Astrocyte of the spinal cord (primary cell): ENCODE measurements at regions not wholly inside any gene's neighbourhood (a gene's known extent, or its start where the extent isn't known, plus 50 kb on each side); places are given as distances from the start of the nearest gene placed in this dataset.
"Not testable (repeated sequence)": the region's sequence is repeated elsewhere in the genome, so short reads cannot be mapped to it uniquely, and the experiment has no call there.

Source experiments
- DNase-seq: peaks from one replicate; pipeline ENCODE4 v3.0.0; 2011; ENCODE audit warnings: low read depth, low spot score
- H3K4me3 ChIP-seq: 2 replicates; pipeline ENCODE4 v1.5.1; 2011; ENCODE audit warnings: low read depth, mild to moderate bottlenecking, low read length, moderate library complexity
- in situ Hi-C: cut with HindIII; loops from 2 replicates; pipeline ENCODE4 v1.10.0; 2017; ENCODE audit warnings: low sequenced_read_pairs
- TF ChIP-seq, protein P1 (sequence below): IDR thresholded peaks from 2 replicates; pipeline ENCODE4 v1.5.1; 2012; ENCODE audit warnings: low read depth, mild to moderate bottlenecking, low read length, inconsistent platforms

DNA sequence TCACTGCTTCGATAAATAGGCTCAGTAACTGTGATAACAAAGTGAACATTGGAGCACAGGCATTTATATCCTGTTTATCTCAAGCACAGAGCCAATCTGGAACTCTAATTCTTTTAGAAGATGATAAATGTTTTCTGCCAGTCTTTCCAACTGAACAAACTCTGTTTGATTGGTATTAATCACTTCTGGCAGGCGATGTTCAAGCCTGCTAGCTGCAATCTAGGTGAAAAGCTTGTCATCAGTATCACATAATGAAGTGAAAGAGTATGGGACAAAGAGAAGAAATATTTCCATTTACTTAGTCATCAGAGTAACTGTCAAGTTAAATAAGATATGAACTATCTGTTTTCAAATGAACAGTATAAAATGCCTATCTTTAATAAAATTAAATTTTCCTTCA, 577.3 kb downstream of the VGLL3 start:
- TF ChIP-seq, protein P1, sequence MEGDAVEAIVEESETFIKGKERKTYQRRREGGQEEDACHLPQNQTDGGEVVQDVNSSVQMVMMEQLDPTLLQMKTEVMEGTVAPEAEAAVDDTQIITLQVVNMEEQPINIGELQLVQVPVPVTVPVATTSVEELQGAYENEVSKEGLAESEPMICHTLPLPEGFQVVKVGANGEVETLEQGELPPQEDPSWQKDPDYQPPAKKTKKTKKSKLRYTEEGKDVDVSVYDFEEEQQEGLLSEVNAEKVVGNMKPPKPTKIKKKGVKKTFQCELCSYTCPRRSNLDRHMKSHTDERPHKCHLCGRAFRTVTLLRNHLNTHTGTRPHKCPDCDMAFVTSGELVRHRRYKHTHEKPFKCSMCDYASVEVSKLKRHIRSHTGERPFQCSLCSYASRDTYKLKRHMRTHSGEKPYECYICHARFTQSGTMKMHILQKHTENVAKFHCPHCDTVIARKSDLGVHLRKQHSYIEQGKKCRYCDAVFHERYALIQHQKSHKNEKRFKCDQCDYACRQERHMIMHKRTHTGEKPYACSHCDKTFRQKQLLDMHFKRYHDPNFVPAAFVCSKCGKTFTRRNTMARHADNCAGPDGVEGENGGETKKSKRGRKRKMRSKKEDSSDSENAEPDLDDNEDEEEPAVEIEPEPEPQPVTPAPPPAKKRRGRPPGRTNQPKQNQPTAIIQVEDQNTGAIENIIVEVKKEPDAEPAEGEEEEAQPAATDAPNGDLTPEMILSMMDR, result no peak

DNA sequence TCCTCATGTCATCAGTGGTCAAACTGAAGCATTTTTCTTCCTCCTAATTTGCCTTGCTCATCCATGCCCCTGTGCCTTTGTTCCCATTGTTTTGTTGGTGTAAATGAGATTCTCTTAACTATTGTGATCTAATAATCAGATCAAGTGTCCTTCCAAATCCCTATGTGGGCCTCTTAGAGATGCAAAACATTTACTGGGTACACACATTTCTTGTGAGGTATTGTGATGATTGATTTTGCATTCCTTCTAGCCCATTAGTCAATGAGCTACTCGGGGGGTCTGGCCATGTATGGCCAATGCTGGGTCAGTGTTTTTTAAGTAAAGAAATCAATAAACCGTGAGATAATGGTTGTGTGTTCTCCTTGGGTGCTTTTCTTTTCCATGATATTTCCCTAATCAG, 580.4 kb downstream of the VGLL3 start:
- no peak overlapping the region for H3K4me3 ChIP-seq
- in situ Hi-C loops, result no loop called here
- DNase-seq, result no peak
- TF ChIP-seq, protein P1, result no peak

More for the DNA sequence above, 577.3 kb downstream of the VGLL3 start:
- no peak for DNase-seq
- no peak overlapping the region for H3K4me3 ChIP-seq
- in situ Hi-C loops, result no loop called here

DNA sequence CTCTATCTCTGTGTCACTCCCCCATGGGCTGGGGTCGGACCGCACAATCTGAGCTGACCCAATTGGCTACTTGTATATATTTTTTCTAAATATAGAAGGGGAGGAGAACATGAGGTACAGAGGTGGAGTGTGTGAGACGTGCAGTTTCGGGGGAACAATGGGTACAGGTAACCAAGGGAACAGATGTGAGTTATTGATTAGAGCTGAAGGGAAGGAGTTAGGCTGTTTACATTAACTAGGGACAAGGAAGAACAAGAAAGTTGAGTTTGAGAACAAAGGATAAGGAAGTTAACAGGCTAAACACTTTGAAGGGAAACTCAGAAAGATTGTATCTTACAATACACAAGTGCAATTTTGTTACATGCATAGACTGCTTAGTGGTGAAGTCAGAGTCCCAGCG, 601.2 kb downstream of the VGLL3 start:
- DNase-seq, in situ Hi-C loops, H3K4me3 ChIP-seq: not testable (repeated sequence)

DNA sequence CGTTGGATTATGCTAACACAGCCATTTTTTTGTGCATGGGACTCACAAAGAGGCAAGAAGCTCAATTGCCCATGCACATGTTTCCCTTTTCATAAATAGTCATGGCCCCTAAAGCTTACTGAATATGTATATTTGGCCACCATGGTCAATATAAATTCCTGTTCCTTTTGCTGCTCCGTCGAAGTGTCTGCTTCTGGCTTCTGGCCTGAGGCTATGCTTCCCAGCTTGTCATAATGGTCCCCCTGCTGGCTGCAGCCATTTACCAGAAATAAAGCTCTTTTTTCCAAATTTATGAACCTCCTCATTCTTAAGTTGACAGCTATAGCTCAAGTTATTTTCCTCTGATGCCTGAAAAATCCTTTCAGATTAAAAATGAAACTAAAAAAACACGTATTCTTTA, 602.1 kb downstream of the VGLL3 start:
- no peak overlapping the region for H3K4me3 ChIP-seq
- no peak for DNase-seq
- TF ChIP-seq, protein P1, result no peak
- in situ Hi-C loops, result no loop called here

DNA sequence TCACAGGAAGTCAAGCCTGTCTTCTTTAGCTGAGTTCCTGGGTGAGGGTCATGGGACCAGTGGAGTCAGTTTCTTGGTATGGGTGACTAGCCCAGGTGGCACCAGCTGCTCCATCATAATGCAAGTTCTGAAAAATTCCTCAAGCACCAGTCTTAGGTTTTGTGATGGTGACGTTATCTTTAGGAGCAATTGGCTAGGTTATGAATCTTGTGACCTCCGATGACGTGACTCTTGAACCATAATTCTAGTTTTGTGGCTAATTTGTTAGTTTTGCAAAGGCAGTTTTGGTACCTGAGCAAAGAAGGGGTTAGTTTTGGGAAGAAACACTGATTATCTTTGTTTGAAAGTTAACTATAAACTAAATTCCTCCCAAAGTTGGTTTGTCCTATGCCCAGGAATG, 608.4 kb downstream of the VGLL3 start:
- in situ Hi-C loops, result no loop called here
- TF ChIP-seq, protein P1, result no peak
- H3K4me3 ChIP-seq, result no peak overlapping the region
- DNase-seq, result no peak

DNA sequence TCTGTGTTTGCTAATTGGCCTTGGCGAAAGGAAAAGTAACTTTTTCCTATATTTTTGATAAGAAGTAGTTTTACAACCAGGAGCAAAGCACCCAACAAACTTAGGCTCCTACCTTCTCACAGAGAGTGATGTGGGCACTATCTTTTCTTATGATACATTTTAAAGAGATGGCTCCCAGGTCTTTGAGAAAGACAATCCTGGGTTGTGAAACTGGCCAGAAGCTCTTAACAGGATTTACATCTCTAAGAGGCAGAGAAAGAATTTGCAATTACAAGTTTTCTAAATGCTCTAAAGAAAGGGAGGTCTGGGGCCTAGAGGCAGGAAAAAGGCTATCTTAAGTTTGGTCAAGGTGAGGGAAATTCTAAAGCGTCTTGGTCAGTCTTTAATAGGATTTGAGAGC, 609.7 kb downstream of the VGLL3 start:
- TF ChIP-seq, protein P1, result no peak
- in situ Hi-C loops, result no loop called here
- no peak for DNase-seq
- H3K4me3 ChIP-seq, result no peak overlapping the region

DNA sequence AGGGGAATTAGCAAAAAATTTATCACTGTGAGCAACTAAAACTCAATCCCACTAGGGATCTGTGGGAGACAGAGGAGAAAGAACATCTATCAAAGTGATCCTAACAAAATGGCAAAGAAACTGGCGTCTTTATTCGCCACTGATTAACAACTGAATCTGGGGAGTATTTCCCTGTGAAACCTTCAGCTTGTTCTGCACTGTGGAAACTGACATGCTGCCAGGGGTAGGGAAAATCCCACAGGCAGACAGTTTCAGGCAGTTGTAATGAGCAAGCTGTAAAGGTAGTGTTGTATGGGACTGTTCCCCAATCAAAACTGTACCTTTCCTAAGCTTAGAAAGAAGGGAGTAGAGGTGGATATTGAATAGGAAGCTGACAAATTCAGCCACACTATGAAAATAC, 611.7 kb downstream of the VGLL3 start:
- in situ Hi-C loops, result no loop called here
- TF ChIP-seq, protein P1, result no peak
- H3K4me3 ChIP-seq, result no peak overlapping the region
- no peak for DNase-seq
